HEK293T (cell line): ENCODE measurements at regions not wholly inside any gene's neighbourhood (a gene's known extent, or its start where the extent isn't known, plus 50 kb on each side); places are given as distances from the start of the nearest gene placed in this dataset.

Source experiments
- BHLHE40 ChIP-seq: fragments of 450-650 bp; IDR thresholded peaks from 2 replicates; pipeline ENCODE4 v1.6.1; 2016; ENCODE audit warnings: mild to moderate bottlenecking, moderate library complexity, borderline replicate concordance
- CTBP1 ChIP-seq: fragments of 450-650 bp; IDR thresholded peaks from 2 replicates; pipeline ENCODE4 v1.6.1; 2016; ENCODE audit warnings: borderline replicate concordance
- ELF4 ChIP-seq: fragments of 450-650 bp; IDR thresholded peaks from 2 replicates; pipeline ENCODE4 v1.6.1; 2017; ENCODE audit warnings: antibody characterized with exemption
- FOXK2 ChIP-seq: fragments of 450-650 bp; IDR thresholded peaks from 2 replicates; pipeline ENCODE4 v1.6.1; 2016; ENCODE audit warnings: mild to moderate bottlenecking
- L3MBTL2 ChIP-seq: fragments of 450-650 bp; conservative IDR thresholded peaks from 2 replicates; pipeline ENCODE4 v1.6.1; 2016; ENCODE audit warnings: mild to moderate bottlenecking
- SUZ12 ChIP-seq: fragments of 450-650 bp; IDR thresholded peaks from 2 replicates; pipeline ENCODE4 v1.6.1; 2016; ENCODE audit warnings: mild to moderate bottlenecking
- TF ChIP-seq, protein P1 (sequence below): fragments of 450-650 bp; IDR thresholded peaks from 2 replicates; pipeline ENCODE4 v1.6.1; 2016

DNA sequence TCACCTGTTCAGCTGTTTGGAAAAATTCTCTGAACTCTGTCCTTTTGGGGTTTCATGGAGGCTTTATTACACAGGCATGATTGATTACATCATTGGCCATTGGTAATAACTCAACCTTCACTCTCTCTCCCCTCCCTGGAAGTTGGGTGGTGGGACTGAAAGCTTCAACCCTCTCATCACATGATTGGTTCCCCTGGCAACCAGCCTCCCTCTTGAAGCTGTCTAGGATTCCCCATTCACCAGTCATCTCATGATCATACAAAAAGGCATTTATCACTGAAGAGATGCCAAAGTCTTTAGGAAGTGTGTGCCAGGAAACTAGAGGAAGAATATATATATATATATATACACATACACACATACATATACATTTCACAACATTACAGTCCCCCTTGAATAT is 228.5 kb downstream of the ZNF326 start:
- TF ChIP-seq, protein P1, sequence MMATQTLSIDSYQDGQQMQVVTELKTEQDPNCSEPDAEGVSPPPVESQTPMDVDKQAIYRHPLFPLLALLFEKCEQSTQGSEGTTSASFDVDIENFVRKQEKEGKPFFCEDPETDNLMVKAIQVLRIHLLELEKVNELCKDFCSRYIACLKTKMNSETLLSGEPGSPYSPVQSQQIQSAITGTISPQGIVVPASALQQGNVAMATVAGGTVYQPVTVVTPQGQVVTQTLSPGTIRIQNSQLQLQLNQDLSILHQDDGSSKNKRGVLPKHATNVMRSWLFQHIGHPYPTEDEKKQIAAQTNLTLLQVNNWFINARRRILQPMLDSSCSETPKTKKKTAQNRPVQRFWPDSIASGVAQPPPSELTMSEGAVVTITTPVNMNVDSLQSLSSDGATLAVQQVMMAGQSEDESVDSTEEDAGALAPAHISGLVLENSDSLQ, result no peak
- TF ChIP-seq ELF4 (no peak), BHLHE40 (no peak), CTBP1 (no peak), L3MBTL2 (no peak), FOXK2 (no peak), SUZ12 (no peak)
